Common myeloid progenitor, CD34-positive (primary cell): ENCODE measurements at regions not wholly inside any gene's neighbourhood (a gene's known extent, or its start where the extent isn't known, plus 50 kb on each side); places are given as distances from the start of the nearest gene placed in this dataset.

ENCODE experiments used
- CTCF ChIA-PET: fragments of 350-600 bp; sonication (Branson Sonifier 250); formaldehyde crosslinking; loops from one replicate; lab custom pipeline; 2021; ENCODE audit warnings: antibody characterized with exemption; lab: Charles Lee
- POLR2A ChIA-PET: fragments of 350-600 bp; sonication (Branson Sonifier 250); formaldehyde crosslinking; loops from one replicate; lab custom pipeline; 2021; ENCODE audit warnings: antibody characterized with exemption; lab: Charles Lee
- DNase-seq, 3 donors: peaks; one replicate each; pipeline versions ENCODE4 v3.0.0 to v3.0.0-alpha.2; 2013
- H3K27ac ChIP-seq, 2 experiments: 1 replicate in 1 of 2; 2 replicates in 1 of 2; pipeline ENCODE4 v1.7.0; 2013; ENCODE audit warnings: inconsistent platforms in 2 of 2, low read length in 2 of 2, mild to moderate bottlenecking in 2 of 2, low read depth in 1 of 2, moderate library complexity in 1 of 2; ENCODE audit not compliant: severe bottlenecking in 2 of 2, insufficient read depth in 1 of 2, poor library complexity in 1 of 2
- H3K27me3 ChIP-seq, 5 experiments: replicated peaks in 2 of 5; 1 replicate in 3 of 5; 2 replicates in 2 of 5; pipeline versions ENCODE4 v1.6.1 to v1.7.0; 2013; ENCODE audit warnings: low read length in 4 of 5, mild to moderate bottlenecking in 2 of 5, moderate library complexity in 2 of 5, inconsistent platforms in 1 of 5; ENCODE audit not compliant: insufficient read depth in 5 of 5, control insufficient read depth in 4 of 5
- H3K36me3 ChIP-seq, 4 experiments: 1 replicate in 2 of 4; 2 replicates in 2 of 4; pipeline versions ENCODE4 v1.6.1 to v1.7.0; 2013; ENCODE audit warnings: low read length in 3 of 4, control low read depth in 1 of 4, mild to moderate bottlenecking in 1 of 4; ENCODE audit not compliant: control insufficient read depth in 4 of 4, insufficient read depth in 4 of 4
- H3K4me1 ChIP-seq, 4 experiments: 1 replicate in 3 of 4; 2 replicates in 1 of 4; pipeline versions ENCODE4 v1.6.1 to v1.7.1; 2013; ENCODE audit warnings: low read length in 3 of 4, mild to moderate bottlenecking in 3 of 4, control low read depth in 1 of 4, inconsistent platforms in 1 of 4, moderate library complexity in 1 of 4; ENCODE audit not compliant: control insufficient read depth in 4 of 4, insufficient read depth in 4 of 4; ENCODE audit errors: control extremely low read depth in 1 of 4
- H3K4me3 ChIP-seq, 7 experiments: 1 replicate in 4 of 7; 2 replicates in 3 of 7; pipeline versions ENCODE4 v1.5.1 to v1.7.0; 2013; ENCODE audit warnings: mild to moderate bottlenecking in 7 of 7, low read length in 6 of 7, moderate library complexity in 6 of 7, inconsistent platforms in 2 of 7, low read depth in 2 of 7, control low read depth in 1 of 7; ENCODE audit not compliant: insufficient read depth in 4 of 7, control insufficient read depth in 1 of 7; ENCODE audit errors: extremely low read depth in 1 of 7
- H3K9me3 ChIP-seq, 5 experiments: 1 replicate in 4 of 5; 2 replicates in 1 of 5; pipeline versions ENCODE4 v1.6.1 to v1.7.1; 2013; ENCODE audit warnings: low read length in 4 of 5, mild to moderate bottlenecking in 2 of 5, inconsistent platforms in 1 of 5, low read depth in 1 of 5, moderate library complexity in 1 of 5; ENCODE audit not compliant: control insufficient read depth in 4 of 5, insufficient read depth in 2 of 5; ENCODE audit errors: control extremely low read depth in 1 of 5
- WGBS: methylation state at CpG from one replicate; pipeline ENCODE4 v1.1.5; 2013; ENCODE audit not compliant: insufficient coverage; 5-methylcytosine and 5-hydroxymethylcytosine counted together

GRCh38 chr1:187787736-187788135 lies 959.0 kb downstream of the PLA2G4A start:
- Histone ChIP-seq H3K4me1 (no peaks in the 10 kb centered on the region), H3K27ac (no peak overlapping the region), H3K9me3 (no peaks in the 10 kb centered on the region), H3K4me3 (no peak overlapping the region), H3K27me3 (no peaks in the 10 kb centered on the region), H3K36me3 (no peaks in the 10 kb centered on the region)
- POLR2A ChIA-PET, result no interaction called here
- DNase-seq, result no peak
- CTCF ChIA-PET, result interaction anchor here (0.9 kb wide), 1 partner anchor 24 kb away, joined by 3 read pairs; no protein-coding TSS in a partner anchor
- WGBS, result 93% methylated on average over 3 of the region's 3 CpGs

GRCh38 chr1:187788718-187789117 lies 960.0 kb downstream of the PLA2G4A start:
- no peaks in the 10 kb centered on the region for H3K4me1 ChIP-seq
- peaks cover 0 to 2% (median 0%) of the 10 kb centered on the region in 5 experiments for H3K9me3 ChIP-seq
- no peak overlapping the region for H3K27ac ChIP-seq
- ChIA-PET POLR2A (no interaction called here), CTCF (no interaction called here)
- 100% methylated on average over 2 of the region's 2 CpGs for WGBS
- H3K36me3 ChIP-seq, result no peaks in the 10 kb centered on the region
- DNase-seq, result no peak
- no peaks in the 10 kb centered on the region for H3K27me3 ChIP-seq
- H3K4me3 ChIP-seq, result no peak overlapping the region

GRCh38 chr1:187790724-187791123 lies 962.0 kb downstream of the PLA2G4A start:
- WGBS, result no CpG with 5 or more reads among the region's 1 CpG
- Histone ChIP-seq H3K4me3 (no peak overlapping the region), H3K36me3 (no peaks in the 10 kb centered on the region), H3K27ac (no peak overlapping the region), H3K4me1 (no peaks in the 10 kb centered on the region), H3K27me3 (no peaks in the 10 kb centered on the region), H3K9me3 (peaks cover 0 to 2% (median 0%) of the 10 kb centered on the region in 5 experiments)
- no peak for DNase-seq
- POLR2A ChIA-PET, result no interaction called here
- CTCF ChIA-PET, result no interaction called here

- ChIA-PET POLR2A (no interaction called here), CTCF (no interaction called here)
- no peak for DNase-seq
- H3K4me3 ChIP-seq, result no peak overlapping the region
- H3K36me3 ChIP-seq, result no peaks in the 10 kb centered on the region
- peaks cover 0 to 2% (median 0%) of the 10 kb centered on the region in 5 experiments for H3K9me3 ChIP-seq
- no peaks in the 10 kb centered on the region for H3K4me1 ChIP-seq
- 100% methylated on average over 2 of the region's 2 CpGs for WGBS
- H3K27ac ChIP-seq, result no peak overlapping the region
- H3K27me3 ChIP-seq, result no peaks in the 10 kb centered on the region
These were observed 965.8 kb downstream of the PLA2G4A start for GRCh38 chr1:187794561-187794960.

- no peak for DNase-seq
- CTCF ChIA-PET, result no interaction called here
- no peak overlapping the region for H3K4me3 ChIP-seq
- no peaks in the 10 kb centered on the region for H3K27me3 ChIP-seq
- no peaks in the 10 kb centered on the region for H3K9me3 ChIP-seq
- POLR2A ChIA-PET, result no interaction called here
- H3K36me3 ChIP-seq, result no peaks in the 10 kb centered on the region
- H3K4me1 ChIP-seq, result no peaks in the 10 kb centered on the region
- no peak overlapping the region for H3K27ac ChIP-seq
- no CpG with 5 or more reads among the region's 1 CpG for WGBS
These were observed 980.8 kb downstream of the PLA2G4A start for GRCh38 chr1:187809549-187809948.

GRCh38 chr1:187816646-187817045 lies 987.9 kb downstream of the PLA2G4A start:
- WGBS, result 100% methylated on average over 2 of the region's 2 CpGs
- Histone ChIP-seq H3K4me1 (no peaks in the 10 kb centered on the region), H3K27me3 (no peaks in the 10 kb centered on the region), H3K27ac (no peak overlapping the region), H3K9me3 (no peaks in the 10 kb centered on the region), H3K36me3 (no peaks in the 10 kb centered on the region), H3K4me3 (no peak overlapping the region)
- ChIA-PET POLR2A (no interaction called here), CTCF (no interaction called here)
- DNase-seq, result no peak

GRCh38 chr1:187817782-187818181 lies 989.0 kb downstream of the PLA2G4A start:
- ChIA-PET CTCF (no interaction called here), POLR2A (no interaction called here)
- Histone ChIP-seq H3K27me3 (no peaks in the 10 kb centered on the region), H3K4me3 (no peak overlapping the region), H3K27ac (no peak overlapping the region), H3K36me3 (no peaks in the 10 kb centered on the region), H3K9me3 (peaks cover 0 to 7% (median 0%) of the 10 kb centered on the region in 5 experiments), H3K4me1 (no peaks in the 10 kb centered on the region)
- no peak for DNase-seq
- WGBS, result 100% methylated on average over 4 of the region's 5 CpGs
